HG02884 (cell line): ENCODE measurements at regions not wholly inside any gene's neighbourhood (a gene's known extent, or its start where the extent isn't known, plus 50 kb on each side); places are given as distances from the start of the nearest gene placed in this dataset.
"Not testable (repeated sequence)": the region's sequence is repeated elsewhere in the genome, so short reads cannot be mapped to it uniquely, and the experiment has no call there.

Source experiments
- ATAC-seq: cut with Tn5 transposase; IDR thresholded peaks from one replicate; pipeline ENCODE4 v1.9.1; 2021; ENCODE audit warnings: mild to moderate bottlenecking, moderate library complexity; ENCODE audit not compliant: unreplicated experiment

DNA sequence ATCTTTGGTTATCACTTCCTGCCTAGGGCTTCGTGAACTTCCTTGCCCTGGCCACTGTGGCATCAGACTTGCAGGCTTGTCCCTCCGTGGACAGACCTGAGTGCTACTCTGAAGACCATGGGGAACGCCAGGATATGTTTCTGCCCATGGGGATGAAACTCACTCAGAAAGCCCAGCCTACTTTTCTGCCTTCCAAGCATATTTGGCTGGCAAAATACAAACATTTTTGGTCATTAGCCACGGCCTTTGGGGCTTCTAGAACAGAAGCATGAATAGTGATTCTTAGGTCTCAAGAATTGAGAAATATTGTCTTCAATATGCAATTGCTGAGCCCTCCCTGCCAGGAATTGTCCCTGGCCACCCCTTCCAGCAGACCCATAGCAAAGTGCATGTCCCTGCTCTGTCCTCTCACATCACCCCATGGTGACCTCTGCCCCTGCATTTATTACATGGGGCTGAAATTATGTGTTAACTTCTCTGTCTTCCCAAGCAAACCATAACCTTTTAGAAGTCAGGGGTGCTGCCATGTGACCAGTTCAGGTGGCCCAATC is 152.4 kb downstream of the OSR1 start:
- ATAC-seq = no peak

DNA sequence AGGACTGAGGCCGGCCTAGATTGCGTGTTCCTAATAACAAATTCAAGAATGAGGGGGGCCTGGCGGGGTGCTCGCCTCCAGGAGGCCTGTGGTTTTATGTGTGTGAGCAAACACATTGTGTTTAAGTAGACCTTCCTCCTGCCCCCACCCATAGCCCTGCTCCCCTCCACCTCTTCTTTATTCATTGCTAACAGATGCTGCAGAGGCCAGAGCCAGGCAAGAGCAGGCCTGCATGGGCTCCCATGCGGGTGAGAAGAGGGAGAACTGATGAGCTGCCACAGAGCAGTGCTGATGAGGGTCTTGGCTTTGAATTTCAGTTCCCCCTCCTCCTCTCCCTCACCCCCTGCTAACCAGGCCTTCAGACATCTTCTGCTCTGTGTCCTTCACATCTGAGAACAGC is 154.6 kb downstream of the OSR1 start:
- no peak for ATAC-seq

DNA sequence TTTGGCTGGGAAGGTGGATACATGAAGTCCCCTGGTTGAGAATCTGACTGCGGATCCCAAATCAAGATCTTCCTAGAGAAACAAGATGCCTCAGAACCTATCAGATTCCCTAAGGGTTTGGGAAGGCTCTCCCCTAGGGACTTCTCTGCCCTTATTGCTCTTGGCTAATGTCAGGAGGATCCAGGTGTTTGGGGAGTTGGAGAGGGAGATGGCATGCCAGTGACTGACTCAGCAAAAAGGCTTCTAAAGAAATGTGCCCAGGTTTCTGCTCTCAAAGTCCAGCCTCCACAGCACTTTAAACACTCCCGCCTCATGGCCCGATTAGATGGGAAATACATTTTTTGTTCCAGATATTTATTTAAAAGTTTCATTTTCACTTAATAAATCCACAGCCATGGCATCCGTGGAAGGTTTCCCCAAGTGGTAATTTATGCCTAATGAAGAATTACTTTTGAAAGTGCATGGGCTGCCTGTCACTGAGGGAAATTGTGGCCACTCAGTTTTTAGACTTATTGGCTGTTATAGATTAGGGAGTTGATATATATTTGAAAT is 156.4 kb downstream of the OSR1 start:
- ATAC-seq = no peak

DNA sequence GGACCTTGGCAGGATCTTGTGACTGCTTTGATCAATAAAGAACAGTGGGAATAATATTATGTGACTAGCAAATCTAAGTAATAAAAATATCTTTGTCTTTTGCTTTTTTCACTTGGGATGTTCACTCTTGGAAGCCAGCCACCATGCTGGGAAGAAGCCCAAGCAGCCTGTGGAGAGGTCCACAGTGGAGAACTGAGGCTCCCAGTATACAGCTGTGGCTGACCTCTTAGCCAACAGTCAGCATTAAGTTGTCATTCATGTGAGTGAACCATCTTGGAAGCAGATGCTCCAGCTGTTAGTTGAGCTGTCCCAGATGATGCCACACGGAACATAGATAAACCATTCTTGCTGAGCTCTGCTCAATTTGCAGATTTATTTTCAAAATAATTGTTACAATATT is 160.0 kb downstream of the OSR1 start:
- no peak for ATAC-seq

DNA sequence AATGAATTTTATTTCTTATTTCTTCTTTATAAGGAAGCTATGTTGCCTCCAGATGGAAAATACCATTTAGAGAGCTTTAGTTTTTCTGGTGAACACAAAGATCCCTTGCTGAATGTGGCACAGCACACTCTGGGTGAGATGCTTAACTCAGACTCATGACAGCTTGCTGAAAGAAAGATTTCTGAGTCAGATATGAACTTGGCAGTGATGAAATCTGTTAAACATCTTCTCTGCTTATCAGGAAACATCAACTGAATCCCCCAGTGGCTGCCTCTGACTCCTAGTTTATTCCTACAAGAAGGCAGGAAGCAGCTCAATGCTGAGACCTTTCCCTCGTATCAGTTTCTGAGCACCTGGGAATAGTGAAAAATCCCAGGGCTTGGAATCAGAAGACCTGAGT is 162.8 kb downstream of the OSR1 start:
- ATAC-seq = no peak

DNA sequence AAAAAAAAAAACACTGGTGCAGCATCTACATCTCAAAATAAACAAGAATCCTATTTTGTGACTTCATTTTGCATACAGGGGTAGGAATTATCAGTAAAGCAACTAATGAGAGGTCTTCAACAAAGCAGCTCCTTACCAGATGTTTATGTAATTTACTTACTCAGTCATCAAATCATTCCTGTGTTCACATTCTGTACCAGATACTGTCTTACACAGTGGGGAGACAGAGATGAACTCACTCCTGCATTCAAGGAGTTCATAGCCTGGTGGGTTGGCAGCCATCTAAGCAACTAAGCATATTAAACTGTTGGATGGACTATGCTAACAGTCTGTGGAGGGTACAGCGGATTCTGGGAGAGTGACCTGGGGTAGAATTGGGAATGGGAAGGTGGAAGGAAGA is 169.0 kb downstream of the OSR1 start:
- no peak for ATAC-seq

DNA sequence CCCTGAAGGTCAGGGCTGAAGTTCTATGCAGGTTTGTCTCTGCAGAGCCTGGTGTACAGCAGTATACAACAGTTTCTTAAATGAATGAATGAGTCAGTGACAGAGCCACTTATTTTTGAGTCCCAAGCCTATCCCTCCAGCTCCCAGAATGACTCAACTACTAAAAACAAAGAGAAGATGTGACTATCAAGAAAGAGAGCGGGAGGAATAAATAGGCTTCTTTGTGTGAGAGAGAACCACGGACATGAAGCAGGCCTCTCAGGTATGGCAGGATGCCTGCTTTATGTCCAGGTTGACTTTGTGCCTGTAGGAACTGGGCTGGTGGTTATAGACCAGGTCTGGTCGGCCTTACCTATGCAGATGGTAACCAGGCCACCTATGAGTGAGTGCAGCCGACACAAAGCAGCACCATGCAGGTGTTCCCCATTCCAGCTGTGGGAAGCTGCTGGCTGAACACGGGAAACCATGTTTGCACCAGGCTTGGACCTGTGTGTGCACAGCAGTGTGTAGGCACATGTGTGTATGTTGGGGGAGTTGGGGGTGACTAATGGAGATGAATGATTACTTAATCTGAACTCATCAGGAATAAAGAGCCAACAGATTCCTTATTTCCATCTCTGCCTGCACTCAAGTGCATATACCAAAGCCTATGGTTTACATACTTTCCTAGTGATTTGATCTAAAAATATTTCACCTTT is 171.0 kb downstream of the OSR1 start:
- ATAC-seq = no peak

DNA sequence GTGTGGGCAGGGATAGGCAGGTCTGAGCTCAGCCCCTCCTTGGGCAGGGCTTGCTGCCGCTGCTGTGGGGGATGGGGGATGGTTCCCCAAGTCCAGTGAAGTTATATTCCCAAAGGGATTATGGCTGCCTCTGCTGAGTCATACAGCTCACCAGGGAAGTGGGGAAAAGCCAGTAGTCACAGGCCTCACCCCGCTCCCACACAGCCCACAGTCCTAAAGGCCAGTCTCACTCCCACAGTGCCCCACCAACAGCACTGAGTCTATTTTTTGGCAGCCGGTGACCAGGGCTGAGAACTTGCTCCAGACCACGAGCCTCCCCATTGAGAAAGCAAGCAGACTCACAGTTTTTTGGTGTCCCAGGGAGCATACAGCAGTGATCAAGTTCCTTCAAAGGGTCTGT is 173.3 kb downstream of the OSR1 start:
- no peak for ATAC-seq

DNA sequence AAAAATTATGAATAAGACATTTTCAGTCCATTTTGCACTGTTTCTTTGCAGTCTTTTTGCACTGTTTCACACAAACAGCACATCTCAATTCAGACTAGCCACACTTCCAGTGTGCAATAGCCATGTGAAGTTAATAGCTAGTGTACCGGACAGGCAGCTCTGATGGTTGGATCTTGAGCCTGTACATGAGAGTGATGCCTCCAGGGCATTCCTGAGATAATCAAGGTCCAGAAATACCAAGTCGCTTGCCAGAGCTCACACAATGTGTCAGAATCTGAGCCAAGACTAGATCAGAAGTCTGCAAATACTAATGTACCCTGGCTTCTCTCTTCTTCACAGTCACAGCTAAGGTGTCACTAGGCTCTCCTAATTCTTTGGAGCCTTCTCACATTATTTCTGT is 180.2 kb downstream of the OSR1 start:
- no peak for ATAC-seq

DNA sequence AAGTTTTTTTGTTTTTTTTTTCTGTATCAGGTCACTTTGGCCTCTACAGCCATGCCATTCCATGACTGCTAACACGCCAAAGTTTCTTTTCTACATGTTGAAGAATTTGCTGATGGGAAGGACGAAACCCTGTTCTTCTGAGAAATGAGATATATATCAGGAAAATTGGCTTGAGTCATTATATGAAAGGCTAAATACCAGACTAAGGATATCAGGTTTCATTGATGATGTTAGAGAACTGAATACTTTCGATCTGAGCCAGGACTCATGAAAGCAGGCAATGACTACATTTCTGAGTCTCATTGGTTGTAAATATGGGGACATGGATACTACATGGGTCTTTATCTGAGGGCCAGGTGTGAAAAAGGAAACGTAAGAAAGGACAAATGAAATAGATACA is 181.4 kb downstream of the OSR1 start:
- no peak for ATAC-seq

DNA sequence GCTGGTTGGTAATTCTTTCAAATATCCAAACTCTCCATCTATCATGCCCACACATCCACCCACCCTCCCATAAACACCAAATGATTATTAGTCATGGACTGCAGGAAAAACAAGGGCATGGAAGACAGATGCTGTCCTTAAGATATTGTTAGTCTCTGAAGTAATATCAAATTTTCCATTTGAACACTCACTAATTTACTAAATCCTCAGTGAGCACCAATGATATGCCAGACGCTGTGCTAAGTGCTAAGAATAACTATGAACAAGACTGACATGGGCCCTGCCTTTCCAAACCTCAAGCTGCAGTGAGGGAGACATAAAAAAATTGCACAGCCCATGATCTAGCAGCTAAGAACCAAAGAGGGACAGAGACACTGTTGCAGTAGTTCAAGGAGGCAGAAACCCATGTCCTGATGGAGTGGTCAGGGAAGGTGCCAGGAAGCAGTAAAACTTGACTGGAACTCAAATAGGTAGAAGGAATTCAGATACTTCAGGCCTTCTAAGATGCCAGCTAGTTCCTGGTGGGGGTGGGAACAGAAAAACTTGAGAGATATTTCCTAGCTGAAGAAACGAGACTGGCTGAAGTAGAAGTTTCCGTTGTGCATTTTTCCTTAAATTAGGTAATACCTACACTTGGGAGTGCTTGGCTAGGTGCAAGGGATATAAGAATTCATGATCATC is 182.1 kb downstream of the OSR1 start:
- ATAC-seq = no peak

DNA sequence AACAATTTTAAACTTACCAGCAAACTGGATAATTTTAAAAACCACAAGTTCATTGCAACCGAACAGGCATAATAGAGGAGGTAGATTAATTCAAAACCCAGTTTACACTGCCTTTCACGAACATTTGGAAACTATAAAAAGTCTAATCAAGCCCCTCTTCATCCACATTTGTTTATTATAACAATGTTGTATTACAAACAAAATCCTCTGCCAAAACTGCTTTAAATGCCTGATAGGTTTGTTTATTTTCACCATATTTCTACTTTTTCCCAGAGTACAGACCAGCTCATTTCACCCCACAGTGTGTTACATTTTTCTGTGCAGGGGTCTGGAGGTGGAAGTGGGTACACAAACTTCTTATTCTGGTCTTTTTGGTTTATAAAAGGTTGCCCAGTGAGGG is 184.2 kb downstream of the OSR1 start:
- no peak for ATAC-seq

DNA sequence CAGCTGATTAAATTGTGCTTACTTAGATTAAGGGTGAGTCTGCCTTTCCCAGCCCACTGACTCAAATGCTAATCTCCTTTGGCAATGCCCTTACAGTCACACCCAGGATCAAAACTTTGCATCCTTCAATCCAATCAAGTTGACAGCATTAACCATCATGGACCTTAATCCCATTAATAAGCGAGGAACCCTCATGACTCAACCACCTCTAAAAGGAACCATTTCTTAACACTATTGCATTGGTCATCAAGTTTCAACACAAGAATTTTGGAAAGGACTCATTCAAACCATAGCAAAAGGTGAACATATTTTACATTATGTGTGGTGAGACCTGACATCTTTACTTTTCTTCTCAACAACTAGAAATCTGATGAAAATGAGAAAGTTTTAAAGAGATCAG is 187.0 kb downstream of the OSR1 start:
- ATAC-seq = no peak

DNA sequence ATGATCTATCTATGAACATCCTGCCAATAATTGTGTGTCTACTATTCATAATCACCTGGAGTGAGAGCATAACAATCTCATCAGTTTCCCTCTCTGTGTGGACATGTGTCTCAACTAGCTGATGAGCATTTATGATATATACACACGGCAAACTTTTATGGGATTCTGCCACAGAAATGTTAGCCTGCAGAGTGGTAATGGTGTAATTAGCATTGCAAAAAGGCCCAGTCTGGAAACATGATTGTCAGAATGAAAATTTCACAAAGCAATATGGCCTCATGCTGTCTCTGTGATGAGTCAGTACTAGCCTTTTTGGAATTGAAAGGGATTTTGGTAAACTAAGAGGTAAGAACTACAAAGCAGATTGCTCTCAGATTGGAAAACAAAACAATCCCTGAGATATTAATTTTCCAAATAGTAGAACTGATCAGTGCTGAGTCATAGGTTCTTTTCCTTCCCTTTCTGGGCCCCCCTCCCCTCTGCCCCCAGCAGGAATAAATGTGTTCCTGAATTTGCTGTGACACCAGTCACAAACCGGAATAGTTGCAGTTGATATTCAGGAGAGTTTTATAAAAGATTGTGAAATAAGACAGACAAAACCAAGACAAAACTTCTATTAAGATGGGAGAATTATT is 189.2 kb downstream of the OSR1 start:
- ATAC-seq = no peak

DNA sequence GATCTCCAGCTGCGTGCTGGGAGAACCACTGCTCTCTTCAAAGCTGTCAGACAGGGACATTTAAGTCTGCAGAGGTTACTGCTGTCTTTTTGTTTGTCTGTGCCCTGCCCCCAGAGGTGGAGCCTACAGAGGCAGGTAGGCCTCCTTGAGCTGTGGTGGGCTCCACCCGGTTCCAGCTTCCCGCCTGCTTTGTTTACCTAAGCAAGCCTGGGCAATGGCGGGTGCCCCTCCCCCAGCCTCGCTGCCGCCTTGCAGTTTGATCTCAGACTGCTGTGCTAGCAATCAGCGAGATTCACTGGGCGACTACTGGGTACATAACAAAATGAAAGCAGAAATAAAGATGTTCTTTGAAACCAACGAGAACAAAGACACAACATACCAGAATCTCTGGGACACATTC is 194.3 kb downstream of the OSR1 start:
- ATAC-seq = not testable (repeated sequence)

DNA sequence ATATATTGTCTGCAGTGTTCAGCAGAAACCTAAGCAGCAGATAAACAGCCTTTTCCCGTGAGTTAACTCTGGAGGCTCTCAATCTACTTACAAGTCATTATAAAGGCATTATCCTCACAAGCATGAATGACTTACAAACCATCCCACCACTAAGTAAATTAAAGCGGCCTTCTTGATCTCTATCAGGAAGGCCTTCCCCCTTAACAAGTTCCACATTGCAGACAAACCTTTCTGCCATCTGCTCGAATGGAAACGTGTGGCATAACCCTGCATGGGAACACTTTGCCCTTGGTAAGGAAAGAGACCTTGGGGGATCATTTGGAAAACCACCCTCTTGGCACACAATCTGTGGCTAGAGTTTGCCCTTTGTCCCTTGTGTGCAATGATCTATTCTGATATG is 199.5 kb downstream of the OSR1 start:
- no peak for ATAC-seq

DNA sequence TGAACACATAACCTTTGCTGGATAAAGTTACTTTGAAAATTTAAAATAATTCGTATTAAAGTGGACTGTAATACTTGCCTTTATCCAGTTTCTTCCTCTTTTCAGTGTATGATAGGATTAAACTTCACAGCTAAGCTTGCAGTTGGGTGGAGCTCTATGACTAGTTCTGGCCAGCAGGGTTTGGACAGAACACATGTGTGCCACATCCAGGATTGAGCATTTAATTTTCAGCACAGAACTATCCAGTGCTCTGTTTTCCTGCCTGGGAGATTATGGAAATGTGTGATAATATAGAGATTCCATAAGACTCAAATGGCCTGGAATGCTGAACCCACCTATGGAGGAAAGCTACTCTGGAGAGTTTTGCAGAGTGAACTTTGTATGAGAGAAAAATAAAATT is 200.2 kb downstream of the OSR1 start:
- no peak for ATAC-seq

DNA sequence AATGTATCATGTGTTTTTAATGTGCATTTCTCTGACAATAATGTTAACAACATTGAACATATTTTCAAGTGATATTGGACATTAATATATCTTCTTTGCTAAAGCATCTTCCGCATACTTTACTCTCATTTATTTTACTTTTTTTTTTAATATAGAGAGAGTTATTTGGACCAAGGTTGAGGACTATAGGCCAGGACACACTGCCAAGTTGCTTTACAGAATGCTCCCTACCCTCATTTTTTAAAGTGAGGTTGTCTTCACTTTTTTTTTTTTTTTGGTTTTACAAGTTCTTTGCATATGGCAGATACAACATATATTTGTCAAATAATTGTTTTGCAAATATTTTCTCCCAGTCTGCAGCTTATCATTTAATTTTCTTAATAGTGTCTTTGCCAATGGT is 201.8 kb downstream of the OSR1 start:
- ATAC-seq = no peak

DNA sequence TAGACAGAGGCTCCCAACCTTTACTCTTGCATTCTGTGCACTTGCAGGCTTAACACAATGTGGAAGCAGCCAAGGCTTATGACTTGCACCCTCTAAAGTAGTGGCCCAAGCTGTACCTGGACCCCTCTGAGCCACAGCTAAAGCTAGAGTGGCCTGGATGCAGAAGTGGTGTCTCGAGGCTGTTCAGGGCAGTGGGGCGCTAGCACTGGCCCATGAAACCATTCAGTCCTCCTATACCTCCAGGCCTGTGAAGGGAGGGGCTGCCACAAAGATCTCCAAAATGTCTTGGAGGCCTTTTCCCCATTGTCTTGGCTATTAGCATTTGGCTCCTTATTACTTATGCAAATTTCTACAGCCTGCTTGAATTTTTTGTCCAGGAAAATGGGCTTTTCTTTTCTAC is 207.7 kb downstream of the OSR1 start:
- no peak for ATAC-seq

DNA sequence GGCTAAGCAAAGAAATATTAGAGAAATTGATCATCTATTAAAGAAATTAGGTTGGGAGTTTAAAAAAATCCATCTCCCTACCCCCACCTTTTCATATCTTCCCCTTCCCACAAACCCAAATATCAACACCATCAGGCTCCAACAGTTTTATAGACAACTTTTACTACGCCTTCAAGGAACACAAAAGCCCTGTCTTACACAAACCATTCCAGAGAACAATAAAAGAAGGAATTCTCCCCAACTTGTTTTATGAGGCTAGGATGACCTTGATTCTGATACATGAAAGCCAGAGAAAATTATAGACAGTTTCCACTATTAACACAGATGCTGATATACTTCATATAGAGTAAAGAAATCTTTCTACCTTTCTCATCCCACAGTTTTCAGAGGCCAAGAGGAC is 211.6 kb downstream of the OSR1 start:
- ATAC-seq = no peak

DNA sequence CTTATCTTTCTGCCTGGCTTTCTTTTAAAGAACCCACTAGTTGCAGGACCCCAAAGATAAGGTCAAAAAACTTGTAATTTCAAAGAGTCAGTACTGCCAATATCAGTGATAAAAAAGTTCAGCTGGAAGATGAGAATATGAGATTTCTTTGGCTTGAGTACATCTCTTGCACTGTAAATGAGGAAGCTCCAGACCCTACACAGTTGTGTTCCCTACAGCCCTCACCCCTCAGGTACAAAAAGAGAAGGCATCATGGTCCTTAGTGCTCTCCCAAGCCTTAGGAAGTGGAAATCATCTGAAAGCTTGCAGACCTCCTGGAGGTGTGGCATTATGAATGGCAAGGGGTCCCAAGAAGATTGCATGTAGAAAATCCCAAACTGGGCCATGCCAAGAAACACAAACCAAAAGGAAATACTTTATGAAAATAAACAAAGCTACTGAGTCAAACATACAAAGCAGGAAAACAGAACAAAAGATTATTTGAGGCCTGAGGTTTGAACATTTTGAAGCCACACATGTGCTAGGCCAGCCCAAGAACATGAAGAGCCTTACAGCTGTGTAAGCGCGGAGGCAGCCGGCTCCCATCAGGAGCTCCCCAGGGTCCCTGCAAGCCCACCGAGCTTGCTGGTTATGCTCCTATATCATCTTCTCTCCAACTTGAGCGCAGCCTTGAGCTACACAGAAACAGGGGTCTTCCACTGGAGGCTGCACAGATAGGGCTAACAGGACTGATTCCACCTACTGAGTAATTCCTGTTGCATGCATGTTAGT is 217.0 kb downstream of the OSR1 start:
- no peak for ATAC-seq
